ENCODE measurements at regions not wholly inside any gene's neighbourhood (a gene's known extent, or its start where the extent isn't known, plus 50 kb on each side); places are given as distances from the start of the nearest gene placed in this dataset.

- TF ChIP-seq KLF15 (CRISPR knock-in tag; IDR thresholded peaks at IDR 0.05; ENCODE audit: borderline replicate concordance) (no peak), NBN (conservative IDR thresholded peaks at IDR 0.05) (no peak), RFX5 (IDR thresholded peaks at IDR 0.05; ENCODE audit: low read depth, low read length) (no peak), ZNF569 (CRISPR knock-in tag; IDR thresholded peaks at IDR 0.05; ENCODE audit: borderline replicate concordance) (no peak)
Observed at GRCh38 chr6:30009113-30009512, 52.0 kb upstream of the POLR1H start.

Data from HepG2 (cell line).